Esophagus squamous epithelium (tissue), 5 donors: ENCODE measurements at regions not wholly inside any gene's neighbourhood (a gene's known extent, or its start where the extent isn't known, plus 50 kb on each side); places are given as distances from the start of the nearest gene placed in this dataset.

Experiments
- DNase-seq: peaks from one replicate; lab custom pipeline; 2025; lab: John Stamatoyannopoulos, UW
- H3K27ac ChIP-seq, 4 donors: fragments of 200-600 bp; sonication (generic); one replicate each; pipeline ENCODE4 v1.5.1; 2016 to 2019; ENCODE audit warnings: mild to moderate bottlenecking in 1 of 4
- H3K27me3 ChIP-seq, 4 donors: fragments of 200-600 bp; sonication (generic); 1 replicate in 3 of 4; 2 replicates in 1 of 4; pipeline versions ENCODE4 v1.5.1 to v1.6.0; 2017 to 2021; ENCODE audit warnings: antibody characterized with exemption in 1 of 4
- H3K36me3 ChIP-seq, 3 donors: fragments of 200-600 bp; sonication (generic); one replicate each; pipeline ENCODE4 v1.5.1; 2016 to 2019
- H3K4me1 ChIP-seq, 3 donors: fragments of 200-600 bp; sonication (generic); one replicate each; pipeline ENCODE4 v1.5.1; 2017 to 2019
- H3K4me3 ChIP-seq, 4 donors: fragments of 200-600 bp; sonication (generic); 1 replicate in 3 of 4; 2 replicates in 1 of 4; pipeline ENCODE4 v1.5.1; 2016 to 2019; ENCODE audit warnings: mild to moderate bottlenecking in 2 of 4, moderate library complexity in 1 of 4
- H3K9me3 ChIP-seq, 3 donors: fragments of 200-600 bp; sonication (generic); one replicate each; pipeline ENCODE4 v1.5.1; 2016 to 2019
- CTCF ChIP-seq, 6 experiments: fragments of 450-650 bp in 4 of 6; fragments of 200-600 bp in 2 of 6; sonication (generic) in 2 of 6; IDR thresholded peaks; one replicate each; pipeline ENCODE4 v1.5.1; 2016 to 2019; ENCODE audit warnings: antibody characterized with exemption in 6 of 6, mild to moderate bottlenecking in 4 of 6, moderate library complexity in 4 of 6
- POLR2A ChIP-seq, 4 donors: fragments of 450-650 bp; IDR thresholded peaks; one replicate each; pipeline ENCODE4 v1.6.1; 2017; ENCODE audit warnings: antibody characterized with exemption in 4 of 4, mild to moderate bottlenecking in 4 of 4, moderate library complexity in 3 of 4
- WGBS, 2 donors: methylation state at CpG; one replicate each; pipeline ENCODE4 v1.1.5; 2018; 5-methylcytosine and 5-hydroxymethylcytosine counted together
- intact Hi-C: fragments of 100-400 bp; cut with DNase I; formaldehyde crosslinking; loops from one replicate; pipeline ENCODE4 v1.15.0; 2022
- donor health status: DM: yes; HTN: yes; CAD: no.

- Histone ChIP-seq H3K36me3 (no peaks in the 10 kb centered on the region), H3K27me3 (no peaks in the 10 kb centered on the region), H3K4me3 (no peak overlapping the region), H3K27ac (peak overlapping the region in 3 of 4 donors; percentile 47 to 74 (median 72)), H3K4me1 (peaks cover 4 to 30% (median 13%) of the 10 kb centered on the region in 3 donors), H3K9me3 (no peaks in the 10 kb centered on the region)
- TF ChIP-seq POLR2A (IDR thresholded peaks at IDR 0.05) (no peak), CTCF (IDR thresholded peaks at IDR 0.05) (no peak)
- intact Hi-C loops = no loop called here
- DNase-seq = no peak
- WGBS, 2 donors = 65% methylated on average over 2 of the region's 2 CpGs
Observed at GRCh38 chr3:124593442-124593829, 136.8 kb upstream of the UMPS start.

GRCh38 chr3:124594581-124594980 lies 135.7 kb upstream of the UMPS start:
- H3K4me1 ChIP-seq = peaks cover 4 to 37% (median 13%) of the 10 kb centered on the region in 3 donors
- no peaks in the 10 kb centered on the region for H3K9me3 ChIP-seq
- H3K27me3 ChIP-seq = no peaks in the 10 kb centered on the region
- H3K36me3 ChIP-seq = no peaks in the 10 kb centered on the region
- TF ChIP-seq POLR2A (IDR thresholded peaks at IDR 0.05) (no peak), CTCF (IDR thresholded peaks at IDR 0.05) (no peak)
- 79 to 86% methylated on average over 1 of the region's 1 CpG for WGBS, 2 donors
- no peak overlapping the region for H3K27ac ChIP-seq
- intact Hi-C loops = no loop called here
- H3K4me3 ChIP-seq = no peak overlapping the region
- no peak for DNase-seq

GRCh38 chr3:124597273-124597672 lies 133.0 kb upstream of the UMPS start:
- DNase-seq = no peak
- intact Hi-C loops = no loop called here

GRCh38 chr3:124597979-124598378 lies 132.3 kb upstream of the UMPS start:
- H3K4me1 ChIP-seq = peaks cover 0 to 48% (median 11%) of the 10 kb centered on the region in 3 donors
- no peak for DNase-seq
- WGBS, 2 donors = 70 to 85% methylated on average over 3 of the region's 3 CpGs
- no peaks in the 10 kb centered on the region for H3K36me3 ChIP-seq
- intact Hi-C loops = no loop called here
- no peak overlapping the region for H3K27ac ChIP-seq
- H3K4me3 ChIP-seq = no peak overlapping the region
- no peaks in the 10 kb centered on the region for H3K27me3 ChIP-seq
- no peaks in the 10 kb centered on the region for H3K9me3 ChIP-seq
- TF ChIP-seq CTCF (IDR thresholded peaks at IDR 0.05) = no peak
- TF ChIP-seq POLR2A (IDR thresholded peaks at IDR 0.05) = no peak

More at GRCh38 chr3:124597273-124597672, 133.0 kb upstream of the UMPS start:
- Histone ChIP-seq H3K27ac (no peak overlapping the region), H3K4me1 (peaks cover 3 to 55% (median 15%) of the 10 kb centered on the region in 3 donors), H3K4me3 (no peak overlapping the region), H3K36me3 (no peaks in the 10 kb centered on the region), H3K27me3 (no peaks in the 10 kb centered on the region), H3K9me3 (no peaks in the 10 kb centered on the region)
- WGBS, 2 donors = 76 to 78% methylated on average over 3 of the region's 3 CpGs
- TF ChIP-seq CTCF (IDR thresholded peaks at IDR 0.05) = no peak
- TF ChIP-seq POLR2A (IDR thresholded peaks at IDR 0.05) = no peak

GRCh38 chr3:124599147-124599765 lies 131.0 kb upstream of the UMPS start:
- no peak for DNase-seq
- no peak overlapping the region for H3K4me3 ChIP-seq
- no peak for TF ChIP-seq POLR2A (IDR thresholded peaks at IDR 0.05)
- no peak for TF ChIP-seq CTCF (IDR thresholded peaks at IDR 0.05)
- 78 to 82% methylated on average over 9 of the region's 9 CpGs for WGBS, 2 donors
- H3K36me3 ChIP-seq = no peaks in the 10 kb centered on the region
- H3K27me3 ChIP-seq = no peaks in the 10 kb centered on the region
- no peaks in the 10 kb centered on the region for H3K9me3 ChIP-seq
- intact Hi-C loops = no loop called here
- H3K27ac ChIP-seq = peak overlapping the region in 2 of 4 donors; percentile 83 to 85
- H3K4me1 ChIP-seq = peaks cover 0 to 37% (median 3%) of the 10 kb centered on the region in 3 donors
